ENCODE measurements at regions not wholly inside any gene's neighbourhood (a gene's known extent, or its start where the extent isn't known, plus 50 kb on each side); places are given as distances from the start of the nearest gene placed in this dataset.
"Not testable (repeated sequence)": the region's sequence is repeated elsewhere in the genome, so short reads cannot be mapped to it uniquely, and the experiment has no call there.

- not testable (repeated sequence) for DNase-seq
Observed at GRCh38 chr2:89973849-89974248, 1282.4 kb downstream of the RPIA start.

GRCh38 chr2:89979826-89980537 is 1288.5 kb downstream of the RPIA start:
- not testable (repeated sequence) for DNase-seq

GRCh38 chr2:89982246-89982645 is 1290.8 kb downstream of the RPIA start:
- DNase-seq, result not testable (repeated sequence)

- not testable (repeated sequence) for DNase-seq
Observed at GRCh38 chr2:89985650-89986049, 1294.2 kb downstream of the RPIA start.

GRCh38 chr2:89986532-89986931 is 1295.1 kb downstream of the RPIA start:
- DNase-seq, result not testable (repeated sequence)

GRCh38 chr2:89996779-89997178 is 1305.3 kb downstream of the RPIA start:
- DNase-seq, result not testable (repeated sequence)

GRCh38 chr2:90004553-90004952 is 1313.1 kb downstream of the RPIA start:
- not testable (repeated sequence) for DNase-seq

DNA sequence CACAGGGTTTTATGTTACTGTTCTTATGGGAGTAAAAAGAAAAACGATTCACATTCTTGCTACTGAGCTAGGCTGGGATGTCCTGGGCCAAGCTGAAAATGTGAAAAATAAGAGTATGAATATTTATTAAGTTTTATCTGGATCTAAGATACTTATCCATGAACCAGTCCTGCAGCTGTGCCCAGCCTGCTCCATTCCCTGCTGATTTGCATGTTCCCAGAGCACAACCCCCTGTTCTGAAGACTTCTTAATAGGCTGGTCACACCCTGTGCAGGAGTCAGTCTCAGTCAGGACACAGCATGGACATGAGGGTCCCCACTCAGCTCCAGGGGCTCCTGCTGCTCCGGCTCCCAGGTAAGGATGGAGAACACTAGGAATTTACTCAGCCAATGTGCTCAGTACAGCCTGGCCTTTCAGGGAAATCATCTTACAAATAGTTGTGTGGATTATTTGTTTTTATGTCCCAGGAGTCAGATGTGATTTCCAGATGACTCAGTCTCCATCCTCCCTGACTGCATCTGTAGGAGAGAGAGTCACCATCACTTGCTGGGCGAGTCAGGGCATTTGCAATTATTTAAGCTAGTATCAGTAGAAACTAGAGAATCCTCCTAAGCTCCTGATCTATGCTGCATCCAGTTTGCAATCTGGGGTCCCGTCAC is 1319.1 kb downstream of the RPIA start:
- DNase-seq, result not testable (repeated sequence)

DNA sequence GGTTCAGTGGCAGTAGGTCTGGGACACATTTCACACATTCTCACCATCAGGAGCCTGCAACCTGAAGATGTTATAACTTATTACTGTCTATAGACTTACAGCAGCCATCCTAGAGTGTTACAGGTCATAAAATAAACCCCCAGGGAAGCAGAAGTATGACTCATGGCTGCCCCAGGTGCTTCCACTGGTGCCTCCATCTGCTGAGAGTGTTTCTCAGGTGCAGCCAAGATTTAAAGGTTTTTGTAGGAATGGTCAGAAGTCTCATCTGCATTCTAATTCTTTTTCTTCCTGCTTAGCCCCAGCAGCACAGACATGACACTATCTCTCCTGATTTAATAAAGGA is 1319.6 kb downstream of the RPIA start:
- not testable (repeated sequence) for DNase-seq

DNA sequence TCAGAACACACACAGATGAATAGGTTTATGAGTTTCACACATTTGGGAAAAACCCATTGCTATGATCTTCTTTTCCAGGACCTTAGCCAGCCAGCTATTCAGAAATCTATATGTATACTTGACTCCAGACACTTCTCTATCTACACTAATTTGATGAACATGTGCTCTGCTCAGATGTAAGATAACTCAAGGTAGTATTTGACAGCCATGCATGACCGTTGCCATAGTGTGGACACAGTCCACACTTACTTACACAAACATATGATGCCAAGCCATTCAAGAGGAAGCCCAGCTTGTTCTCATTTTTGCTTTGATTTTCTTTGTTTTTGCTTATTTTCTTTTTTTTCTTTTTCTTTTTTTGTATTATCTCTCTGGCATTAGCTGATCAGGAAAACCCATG is 1328.4 kb downstream of the RPIA start:
- not testable (repeated sequence) for DNase-seq

GRCh38 chr2:90021234-90021633 is 1329.8 kb downstream of the RPIA start:
- DNase-seq, result not testable (repeated sequence)

DNA sequence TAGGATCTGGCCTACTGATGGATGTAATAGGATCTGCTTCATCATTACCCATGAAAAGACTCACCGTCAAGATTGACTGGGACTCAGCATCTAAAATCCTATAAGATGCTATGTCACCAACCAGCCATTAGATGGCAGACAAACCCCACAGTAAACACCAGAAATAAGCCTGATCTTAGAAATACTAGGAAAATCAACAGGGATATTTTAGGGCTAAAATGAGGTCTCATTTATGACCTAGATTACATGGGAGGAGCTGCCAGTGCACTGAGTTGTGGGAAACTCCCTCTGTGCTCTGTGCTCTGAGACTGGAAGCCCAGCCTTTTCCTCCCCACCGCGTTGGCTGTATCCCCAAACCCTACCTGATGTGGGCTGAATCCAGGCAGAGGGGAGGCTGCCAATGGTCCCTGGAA is 1335.8 kb downstream of the RPIA start:
- not testable (repeated sequence) for DNase-seq

- not testable (repeated sequence) for DNase-seq
Observed at GRCh38 chr2:90028381-90029079, 1337.1 kb downstream of the RPIA start.

- not testable (repeated sequence) for DNase-seq
Observed at GRCh38 chr2:90029080-90029428, 1337.6 kb downstream of the RPIA start.

GRCh38 chr2:90032269-90032668 is 1340.8 kb downstream of the RPIA start:
- not testable (repeated sequence) for DNase-seq

DNA sequence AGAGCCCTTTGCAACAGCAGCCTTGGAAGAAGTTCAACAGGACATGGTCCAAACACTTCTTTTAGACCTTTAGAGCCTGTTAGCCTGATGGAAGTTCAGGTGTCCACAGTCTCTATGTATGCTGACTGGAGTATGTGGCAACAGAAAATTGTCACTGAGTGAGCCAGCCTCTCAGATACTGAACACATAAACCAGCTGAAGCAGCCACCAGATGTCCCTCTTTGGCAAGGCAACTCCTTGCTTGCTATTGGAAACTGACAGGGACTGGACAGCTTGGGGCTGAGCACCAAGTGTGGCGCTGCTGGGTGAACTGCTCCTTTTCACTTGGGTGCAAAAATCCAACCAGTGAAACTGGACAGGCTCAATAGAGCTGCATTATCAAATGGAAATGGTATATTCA is 1344.9 kb downstream of the RPIA start:
- not testable (repeated sequence) for DNase-seq

GRCh38 chr2:90039093-90039492 is 1347.6 kb downstream of the RPIA start:
- not testable (repeated sequence) for DNase-seq

- not testable (repeated sequence) for DNase-seq
Observed at GRCh38 chr2:90047776-90048175, 1356.3 kb downstream of the RPIA start.

- not testable (repeated sequence) for DNase-seq
Observed at GRCh38 chr2:90052113-90052631, 1360.7 kb downstream of the RPIA start.

- DNase-seq, result no peak
Observed at GRCh38 chr2:90069290-90069894, 1377.9 kb downstream of the RPIA start.

- DNase-seq, result no peak
Observed at GRCh38 chr2:90076311-90076710, 1384.8 kb downstream of the RPIA start.

- DNase-seq, result no peak
Observed at GRCh38 chr2:90077948-90078347, 1386.5 kb downstream of the RPIA start.

DNA sequence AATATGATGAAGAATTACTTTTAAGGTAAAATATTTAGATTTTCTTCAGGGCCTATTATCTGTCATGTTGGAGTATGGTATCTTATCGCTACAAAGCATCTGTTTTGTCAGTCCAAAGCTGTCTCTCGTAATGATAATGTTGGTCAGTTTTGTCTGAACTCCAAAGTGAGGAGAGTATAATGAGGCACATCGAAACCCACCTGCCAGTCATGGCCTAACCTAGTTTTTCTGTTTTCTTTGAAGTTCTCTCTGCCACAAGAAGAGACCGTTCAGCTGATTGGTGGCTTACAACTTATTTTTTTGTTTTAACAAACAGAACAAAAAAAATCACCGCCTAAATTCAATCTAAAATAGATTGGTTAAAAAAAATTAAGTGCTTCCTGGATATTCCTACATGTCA is 1387.9 kb downstream of the RPIA start:
- DNase-seq, result no peak
